GM19043 (cell line): ENCODE measurements at regions not wholly inside any gene's neighbourhood (a gene's known extent, or its start where the extent isn't known, plus 50 kb on each side); places are given as distances from the start of the nearest gene placed in this dataset.
"Not testable (repeated sequence)": the region's sequence is repeated elsewhere in the genome, so short reads cannot be mapped to it uniquely, and the experiment has no call there.

Source experiments
- ATAC-seq: cut with Tn5 transposase; IDR thresholded peaks from one replicate; pipeline ENCODE4 v1.9.1; 2021; ENCODE audit warnings: low read depth; ENCODE audit not compliant: unreplicated experiment

- ATAC-seq = no peak
Measured at GRCh38 chr21:15562748-15563147, 167.0 kb upstream of the USP25 start.

- no peak for ATAC-seq
Measured at GRCh38 chr21:15564907-15565306, 164.9 kb upstream of the USP25 start.

GRCh38 chr21:15566703-15567102 is 163.1 kb upstream of the USP25 start:
- ATAC-seq = no peak

GRCh38 chr21:15567191-15567590 is 162.6 kb upstream of the USP25 start:
- no peak for ATAC-seq

- ATAC-seq = no peak
Measured at GRCh38 chr21:15568516-15568915, 161.3 kb upstream of the USP25 start.

- no peak for ATAC-seq
Measured at GRCh38 chr21:15586752-15587427, 142.9 kb upstream of the USP25 start.

GRCh38 chr21:15592271-15592860 is 137.4 kb upstream of the USP25 start:
- no peak for ATAC-seq

GRCh38 chr21:15592957-15593356 is 136.8 kb upstream of the USP25 start:
- ATAC-seq = no peak

GRCh38 chr21:15601390-15601789 is 128.4 kb upstream of the USP25 start:
- ATAC-seq = no peak

GRCh38 chr21:15604413-15604812 is 125.4 kb upstream of the USP25 start:
- ATAC-seq = no peak

GRCh38 chr21:15614766-15615165 is 115.0 kb upstream of the USP25 start:
- ATAC-seq = no peak

- no peak for ATAC-seq
Measured at GRCh38 chr21:15616864-15617574, 112.8 kb upstream of the USP25 start.

GRCh38 chr21:15617964-15618363 is 111.8 kb upstream of the USP25 start:
- ATAC-seq = no peak

GRCh38 chr21:15620892-15621291 is 108.9 kb upstream of the USP25 start:
- ATAC-seq = no peak

GRCh38 chr21:15624646-15625045 is 105.1 kb upstream of the USP25 start:
- no peak for ATAC-seq

GRCh38 chr21:15625363-15625762 is 104.4 kb upstream of the USP25 start:
- no peak for ATAC-seq

- ATAC-seq = no peak
Measured at GRCh38 chr21:15626031-15626430, 103.8 kb upstream of the USP25 start.

- ATAC-seq = no peak
Measured at GRCh38 chr21:15627011-15627410, 102.8 kb upstream of the USP25 start.

GRCh38 chr21:15627823-15628222 is 102.0 kb upstream of the USP25 start:
- no peak for ATAC-seq

- no peak for ATAC-seq
Measured at GRCh38 chr21:15631342-15631741, 98.4 kb upstream of the USP25 start.

- not testable (repeated sequence) for ATAC-seq
Measured at GRCh38 chr21:15634541-15634940, 95.2 kb upstream of the USP25 start.
